WTC11 (cell line): ENCODE measurements at regions not wholly inside any gene's neighbourhood (a gene's known extent, or its start where the extent isn't known, plus 50 kb on each side); places are given as distances from the start of the nearest gene placed in this dataset.

Source experiments
- ATAC-seq: fragments of 200-7000 bp; cut with Tn5 transposase; 2 replicates; pipeline ENCODE4 v1.10.0; 2021; ENCODE audit warnings: mild to moderate bottlenecking, moderate library complexity
- CTCF ChIA-PET: fragments of 300-600 bp; sonication (Branson Sonifier 250); formaldehyde crosslinking; loops from one replicate; lab custom pipeline; 2021; ENCODE audit warnings: antibody characterized with exemption; lab: Charles Lee
- POLR2A ChIA-PET: fragments of 350-600 bp; sonication (Branson Sonifier 250); formaldehyde crosslinking; loops from one replicate; lab custom pipeline; 2021; ENCODE audit warnings: antibody characterized with exemption; lab: Charles Lee
- DNase-seq: peaks from one replicate; pipeline ENCODE4 v3.0.0; 2021; ENCODE audit warnings: low spot score
- H3K27ac Mint-ChIP-seq: 2 replicates; pipeline ENCODE4 v1.8.0; 2021; ENCODE audit warnings: mixed read lengths
- H3K27me3 Mint-ChIP-seq: 2 replicates; pipeline ENCODE4 v1.8.0; 2021; ENCODE audit warnings: low read depth, mild to moderate bottlenecking, moderate library complexity, mixed read lengths
- H3K36me3 Mint-ChIP-seq: 2 replicates; pipeline ENCODE4 v1.8.0; 2021; ENCODE audit warnings: mixed read lengths
- H3K4me1 Mint-ChIP-seq: 2 replicates; pipeline ENCODE4 v1.8.0; 2022; ENCODE audit warnings: mixed read lengths
- H3K4me3 Mint-ChIP-seq: 2 replicates; pipeline ENCODE4 v1.8.0; 2021; ENCODE audit warnings: mild to moderate bottlenecking, moderate library complexity, mixed read lengths
- H3K9me3 Mint-ChIP-seq: 2 replicates; pipeline ENCODE4 v1.8.0; 2021; ENCODE audit warnings: mixed read lengths
- EMX1 ChIP-seq: fragments of 250-450 bp; sonication (Bioruptor Pico); IDR thresholded peaks from 2 replicates; pipeline ENCODE4 v1.8.0; 2021; ENCODE audit warnings: mild to moderate bottlenecking
- GRHL2 ChIP-seq: fragments of 250-450 bp; sonication (Bioruptor Pico); IDR thresholded peaks from 2 replicates; pipeline ENCODE4 v1.8.0; 2022; ENCODE audit warnings: mild to moderate bottlenecking, moderate library complexity; ENCODE audit not compliant: insufficient replicate concordance, severe bottlenecking
- GTF2I ChIP-seq: fragments of 250-450 bp; sonication (Bioruptor Pico); conservative IDR thresholded peaks from 2 replicates; pipeline ENCODE4 v1.4.0; 2021; ENCODE audit warnings: mild to moderate bottlenecking
- IRF2 ChIP-seq: sonication (generic); formaldehyde crosslinking; IDR thresholded peaks from 2 replicates; pipeline ENCODE4 v1.8.0; 2022; ENCODE audit warnings: low read depth, missing genetic modification reagents, borderline replicate concordance
- JAZF1 ChIP-seq: fragments of 250-450 bp; sonication (Bioruptor Pico); IDR thresholded peaks from 2 replicates; pipeline ENCODE4 v1.9.0; 2021; ENCODE audit warnings: moderate library complexity, mild to moderate bottlenecking, inconsistent platforms
- KAT7 ChIP-seq: sonication (generic); formaldehyde crosslinking; IDR thresholded peaks from 2 replicates; pipeline ENCODE4 v1.8.1; 2023; ENCODE audit warnings: missing genetic modification reagents, mild to moderate bottlenecking, borderline replicate concordance
- MYBL2 ChIP-seq: sonication (generic); formaldehyde crosslinking; IDR thresholded peaks from 2 replicates; pipeline ENCODE4 v1.8.1; 2023; ENCODE audit warnings: mild to moderate bottlenecking, moderate library complexity, missing genetic modification reagents
- NFE2L1 ChIP-seq: sonication (generic); formaldehyde crosslinking; IDR thresholded peaks from 2 replicates; pipeline ENCODE4 v1.8.1; 2023; ENCODE audit warnings: missing genetic modification reagents
- NR1H2 ChIP-seq: sonication (generic); formaldehyde crosslinking; IDR thresholded peaks from 2 replicates; pipeline ENCODE4 v1.9.0; 2021; ENCODE audit warnings: mild to moderate bottlenecking, moderate library complexity, missing genetic modification reagents
- SMAD3 ChIP-seq: sonication (generic); formaldehyde crosslinking; IDR thresholded peaks from 2 replicates; pipeline ENCODE4 v1.8.0; 2022; ENCODE audit warnings: missing genetic modification reagents, mild to moderate bottlenecking, borderline replicate concordance
- TEAD1 ChIP-seq: sonication (generic); formaldehyde crosslinking; IDR thresholded peaks from 2 replicates; pipeline ENCODE4 v1.8.0; 2022; ENCODE audit warnings: mild to moderate bottlenecking, missing genetic modification reagents
- ZNF263 ChIP-seq: sonication (generic); formaldehyde crosslinking; IDR thresholded peaks from 2 replicates; pipeline ENCODE4 v1.8.1; 2022; ENCODE audit warnings: low read depth, mild to moderate bottlenecking, moderate library complexity, missing genetic modification reagents
- ZNF396 ChIP-seq: fragments of 250-450 bp; sonication (Bioruptor Pico); IDR thresholded peaks from 2 replicates; pipeline ENCODE4 v1.8.0; 2021; ENCODE audit warnings: mild to moderate bottlenecking, moderate library complexity, borderline replicate concordance
- ZNF416 ChIP-seq: fragments of 250-450 bp; sonication (Bioruptor Pico); IDR thresholded peaks from 2 replicates; pipeline ENCODE4 v1.9.0; 2021; ENCODE audit warnings: mild to moderate bottlenecking, inconsistent platforms
- ZNF671 ChIP-seq: fragments of 250-450 bp; sonication (Bioruptor Pico); IDR thresholded peaks from 2 replicates; pipeline ENCODE4 v1.8.0; 2021; ENCODE audit warnings: mild to moderate bottlenecking
- TF ChIP-seq, protein P1 (sequence below): sonication (generic); formaldehyde crosslinking; IDR thresholded peaks from 2 replicates; pipeline ENCODE4 v1.8.1; 2023; ENCODE audit warnings: mild to moderate bottlenecking, missing genetic modification reagents, moderate library complexity
- TF ChIP-seq, protein P2 (sequence below): sonication (generic); formaldehyde crosslinking; IDR thresholded peaks from 2 replicates; pipeline ENCODE4 v1.8.1; 2022; ENCODE audit warnings: low read depth, missing genetic modification reagents, borderline replicate concordance
- TF ChIP-seq, protein P3 (sequence below): sonication (generic); formaldehyde crosslinking; IDR thresholded peaks from 2 replicates; pipeline ENCODE4 v1.8.1; 2022; ENCODE audit warnings: mild to moderate bottlenecking, missing genetic modification reagents, moderate library complexity, borderline replicate concordance
- TF ChIP-seq, protein P4 (sequence below): fragments of 250-450 bp; sonication (Bioruptor Pico); IDR thresholded peaks from 2 replicates; pipeline ENCODE4 v1.9.0; 2021; ENCODE audit warnings: moderate library complexity, mild to moderate bottlenecking, inconsistent platforms, borderline replicate concordance
- TF ChIP-seq, protein P5 (sequence below): sonication (generic); formaldehyde crosslinking; IDR thresholded peaks from 2 replicates; pipeline ENCODE4 v1.8.1; 2023; ENCODE audit warnings: mild to moderate bottlenecking, missing genetic modification reagents
- TF ChIP-seq, protein P6 (sequence below): sonication (generic); formaldehyde crosslinking; conservative IDR thresholded peaks from 2 replicates; pipeline ENCODE4 v1.8.1; 2022; ENCODE audit warnings: mild to moderate bottlenecking, missing genetic modification reagents
- TF ChIP-seq, protein P7 (sequence below): sonication (generic); formaldehyde crosslinking; IDR thresholded peaks from 2 replicates; pipeline ENCODE4 v1.8.0; 2022; ENCODE audit warnings: mild to moderate bottlenecking, missing genetic modification reagents
- TF ChIP-seq, protein P8 (sequence below): sonication (generic); formaldehyde crosslinking; IDR thresholded peaks from 2 replicates; pipeline ENCODE4 v1.8.0; 2023; ENCODE audit warnings: missing genetic modification reagents
- TF ChIP-seq, protein P9 (sequence below): sonication (generic); formaldehyde crosslinking; IDR thresholded peaks from 2 replicates; pipeline ENCODE4 v1.8.0; 2022; ENCODE audit warnings: mild to moderate bottlenecking, missing genetic modification reagents
- TF ChIP-seq, protein P10 (sequence below): sonication (generic); formaldehyde crosslinking; IDR thresholded peaks from 2 replicates; pipeline ENCODE4 v1.8.1; 2023; ENCODE audit warnings: mild to moderate bottlenecking, missing genetic modification reagents, moderate library complexity
- TF ChIP-seq, protein P11 (sequence below): sonication (generic); formaldehyde crosslinking; IDR thresholded peaks from 2 replicates; pipeline ENCODE4 v1.8.0; 2022; ENCODE audit warnings: mild to moderate bottlenecking, missing genetic modification reagents

DNA sequence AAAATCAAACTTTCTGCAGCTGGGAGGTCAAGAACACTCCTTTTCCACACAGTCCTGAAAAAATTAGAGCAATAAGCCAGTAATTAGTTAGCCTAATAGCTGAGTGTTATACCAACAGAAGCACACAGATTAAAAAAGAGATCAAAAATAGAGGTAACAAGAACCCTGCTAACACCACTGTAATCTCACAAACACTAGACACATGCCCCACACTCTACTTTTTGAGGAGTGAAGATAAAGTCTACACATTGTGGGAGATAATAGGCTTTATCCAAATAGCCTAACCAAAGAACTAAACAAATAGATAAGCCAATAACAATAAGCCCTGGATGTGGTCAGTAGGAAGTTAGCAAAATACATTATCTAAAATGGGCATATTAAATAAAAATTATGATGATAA is 372.7 kb upstream of the ANO5 start (continued):
- TF ChIP-seq, protein P1, sequence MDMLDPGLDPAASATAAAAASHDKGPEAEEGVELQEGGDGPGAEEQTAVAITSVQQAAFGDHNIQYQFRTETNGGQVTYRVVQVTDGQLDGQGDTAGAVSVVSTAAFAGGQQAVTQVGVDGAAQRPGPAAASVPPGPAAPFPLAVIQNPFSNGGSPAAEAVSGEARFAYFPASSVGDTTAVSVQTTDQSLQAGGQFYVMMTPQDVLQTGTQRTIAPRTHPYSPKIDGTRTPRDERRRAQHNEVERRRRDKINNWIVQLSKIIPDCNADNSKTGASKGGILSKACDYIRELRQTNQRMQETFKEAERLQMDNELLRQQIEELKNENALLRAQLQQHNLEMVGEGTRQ (CRISPR knock-in tag) = no peak
- TF ChIP-seq, protein P2, sequence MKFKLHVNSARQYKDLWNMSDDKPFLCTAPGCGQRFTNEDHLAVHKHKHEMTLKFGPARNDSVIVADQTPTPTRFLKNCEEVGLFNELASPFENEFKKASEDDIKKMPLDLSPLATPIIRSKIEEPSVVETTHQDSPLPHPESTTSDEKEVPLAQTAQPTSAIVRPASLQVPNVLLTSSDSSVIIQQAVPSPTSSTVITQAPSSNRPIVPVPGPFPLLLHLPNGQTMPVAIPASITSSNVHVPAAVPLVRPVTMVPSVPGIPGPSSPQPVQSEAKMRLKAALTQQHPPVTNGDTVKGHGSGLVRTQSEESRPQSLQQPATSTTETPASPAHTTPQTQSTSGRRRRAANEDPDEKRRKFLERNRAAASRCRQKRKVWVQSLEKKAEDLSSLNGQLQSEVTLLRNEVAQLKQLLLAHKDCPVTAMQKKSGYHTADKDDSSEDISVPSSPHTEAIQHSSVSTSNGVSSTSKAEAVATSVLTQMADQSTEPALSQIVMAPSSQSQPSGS (CRISPR knock-in tag) = no peak
- TF ChIP-seq, protein P3, sequence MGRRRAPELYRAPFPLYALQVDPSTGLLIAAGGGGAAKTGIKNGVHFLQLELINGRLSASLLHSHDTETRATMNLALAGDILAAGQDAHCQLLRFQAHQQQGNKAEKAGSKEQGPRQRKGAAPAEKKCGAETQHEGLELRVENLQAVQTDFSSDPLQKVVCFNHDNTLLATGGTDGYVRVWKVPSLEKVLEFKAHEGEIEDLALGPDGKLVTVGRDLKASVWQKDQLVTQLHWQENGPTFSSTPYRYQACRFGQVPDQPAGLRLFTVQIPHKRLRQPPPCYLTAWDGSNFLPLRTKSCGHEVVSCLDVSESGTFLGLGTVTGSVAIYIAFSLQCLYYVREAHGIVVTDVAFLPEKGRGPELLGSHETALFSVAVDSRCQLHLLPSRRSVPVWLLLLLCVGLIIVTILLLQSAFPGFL (CRISPR knock-in tag) = no peak
- TF ChIP-seq JAZF1 (CRISPR knock-in tag) (no peak), NR1H2 (CRISPR knock-in tag) (no peak), ZNF396 (CRISPR knock-in tag) (no peak), GTF2I (CRISPR knock-in tag) (no peak), ZNF416 (no peak), EMX1 (CRISPR knock-in tag) (no peak), KAT7 (no peak)
- TF ChIP-seq, protein P4, sequence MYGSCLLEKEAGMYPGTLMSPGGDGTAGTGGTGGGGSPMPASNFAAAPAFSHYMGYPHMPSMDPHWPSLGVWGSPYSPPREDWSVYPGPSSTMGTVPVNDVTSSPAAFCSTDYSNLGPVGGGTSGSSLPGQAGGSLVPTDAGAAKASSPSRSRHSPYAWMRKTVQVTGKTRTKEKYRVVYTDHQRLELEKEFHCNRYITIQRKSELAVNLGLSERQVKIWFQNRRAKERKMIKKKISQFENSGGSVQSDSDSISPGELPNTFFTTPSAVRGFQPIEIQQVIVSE (CRISPR knock-in tag) = no peak
- TF ChIP-seq, protein P5, sequence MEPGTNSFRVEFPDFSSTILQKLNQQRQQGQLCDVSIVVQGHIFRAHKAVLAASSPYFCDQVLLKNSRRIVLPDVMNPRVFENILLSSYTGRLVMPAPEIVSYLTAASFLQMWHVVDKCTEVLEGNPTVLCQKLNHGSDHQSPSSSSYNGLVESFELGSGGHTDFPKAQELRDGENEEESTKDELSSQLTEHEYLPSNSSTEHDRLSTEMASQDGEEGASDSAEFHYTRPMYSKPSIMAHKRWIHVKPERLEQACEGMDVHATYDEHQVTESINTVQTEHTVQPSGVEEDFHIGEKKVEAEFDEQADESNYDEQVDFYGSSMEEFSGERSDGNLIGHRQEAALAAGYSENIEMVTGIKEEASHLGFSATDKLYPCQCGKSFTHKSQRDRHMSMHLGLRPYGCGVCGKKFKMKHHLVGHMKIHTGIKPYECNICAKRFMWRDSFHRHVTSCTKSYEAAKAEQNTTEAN (CRISPR knock-in tag) = no peak
- TF ChIP-seq, protein P6, sequence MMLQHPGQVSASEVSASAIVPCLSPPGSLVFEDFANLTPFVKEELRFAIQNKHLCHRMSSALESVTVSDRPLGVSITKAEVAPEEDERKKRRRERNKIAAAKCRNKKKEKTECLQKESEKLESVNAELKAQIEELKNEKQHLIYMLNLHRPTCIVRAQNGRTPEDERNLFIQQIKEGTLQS = no peak
- TF ChIP-seq, protein P7, sequence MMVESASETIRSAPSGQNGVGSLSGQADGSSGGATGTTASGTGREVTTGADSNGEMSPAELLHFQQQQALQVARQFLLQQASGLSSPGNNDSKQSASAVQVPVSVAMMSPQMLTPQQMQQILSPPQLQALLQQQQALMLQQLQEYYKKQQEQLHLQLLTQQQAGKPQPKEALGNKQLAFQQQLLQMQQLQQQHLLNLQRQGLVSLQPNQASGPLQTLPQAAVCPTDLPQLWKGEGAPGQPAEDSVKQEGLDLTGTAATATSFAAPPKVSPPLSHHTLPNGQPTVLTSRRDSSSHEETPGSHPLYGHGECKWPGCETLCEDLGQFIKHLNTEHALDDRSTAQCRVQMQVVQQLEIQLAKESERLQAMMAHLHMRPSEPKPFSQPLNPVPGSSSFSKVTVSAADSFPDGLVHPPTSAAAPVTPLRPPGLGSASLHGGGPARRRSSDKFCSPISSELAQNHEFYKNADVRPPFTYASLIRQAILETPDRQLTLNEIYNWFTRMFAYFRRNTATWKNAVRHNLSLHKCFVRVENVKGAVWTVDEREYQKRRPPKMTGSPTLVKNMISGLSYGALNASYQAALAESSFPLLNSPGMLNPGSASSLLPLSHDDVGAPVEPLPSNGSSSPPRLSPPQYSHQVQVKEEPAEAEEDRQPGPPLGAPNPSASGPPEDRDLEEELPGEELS (CRISPR knock-in tag) = no peak
- TF ChIP-seq, protein P8, sequence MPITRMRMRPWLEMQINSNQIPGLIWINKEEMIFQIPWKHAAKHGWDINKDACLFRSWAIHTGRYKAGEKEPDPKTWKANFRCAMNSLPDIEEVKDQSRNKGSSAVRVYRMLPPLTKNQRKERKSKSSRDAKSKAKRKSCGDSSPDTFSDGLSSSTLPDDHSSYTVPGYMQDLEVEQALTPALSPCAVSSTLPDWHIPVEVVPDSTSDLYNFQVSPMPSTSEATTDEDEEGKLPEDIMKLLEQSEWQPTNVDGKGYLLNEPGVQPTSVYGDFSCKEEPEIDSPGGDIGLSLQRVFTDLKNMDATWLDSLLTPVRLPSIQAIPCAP (CRISPR knock-in tag) = no peak
- TF ChIP-seq, all 79 proteins: peak for 0

DNA sequence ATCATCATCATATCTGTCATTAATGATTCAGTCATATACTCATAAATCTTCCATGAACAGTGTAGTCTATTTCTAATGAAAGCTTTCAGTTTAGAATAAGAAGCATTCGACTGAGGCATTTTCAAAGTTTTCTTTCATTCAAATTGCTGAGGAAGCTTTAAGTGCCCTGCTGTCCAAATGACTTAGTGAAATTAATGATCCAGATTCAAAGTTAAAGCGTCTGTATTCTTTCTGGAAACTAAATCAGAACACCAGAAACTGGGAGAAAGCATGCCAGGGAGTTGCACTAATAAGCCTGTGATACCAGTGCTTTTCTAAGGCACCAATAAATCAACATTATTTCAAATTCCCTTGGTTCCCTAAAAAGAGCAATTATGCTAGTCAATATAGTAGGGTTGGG is 367.8 kb upstream of the ANO5 start:
- no peak overlapping the region for H3K27ac Mint-ChIP-seq
- POLR2A ChIA-PET = no interaction called here
- ATAC-seq (no peak), DNase-seq (no peak)
- no peaks in the 10 kb centered on the region for H3K4me1 Mint-ChIP-seq
- no peaks in the 10 kb centered on the region for H3K9me3 Mint-ChIP-seq
- CTCF ChIA-PET = no interaction called here
- H3K27me3 Mint-ChIP-seq = no peaks in the 10 kb centered on the region
- H3K4me3 Mint-ChIP-seq = no peak overlapping the region
- no peaks in the 10 kb centered on the region for H3K36me3 Mint-ChIP-seq
- TF ChIP-seq TEAD1 = no peak
- TF ChIP-seq SMAD3 (CRISPR knock-in tag) = no peak
- TF ChIP-seq, protein P9, sequence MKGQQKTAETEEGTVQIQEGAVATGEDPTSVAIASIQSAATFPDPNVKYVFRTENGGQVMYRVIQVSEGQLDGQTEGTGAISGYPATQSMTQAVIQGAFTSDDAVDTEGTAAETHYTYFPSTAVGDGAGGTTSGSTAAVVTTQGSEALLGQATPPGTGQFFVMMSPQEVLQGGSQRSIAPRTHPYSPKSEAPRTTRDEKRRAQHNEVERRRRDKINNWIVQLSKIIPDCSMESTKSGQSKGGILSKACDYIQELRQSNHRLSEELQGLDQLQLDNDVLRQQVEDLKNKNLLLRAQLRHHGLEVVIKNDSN = no peak
- TF ChIP-seq NFE2L1 (CRISPR knock-in tag) = no peak
- no peak for TF ChIP-seq MYBL2
- no peak for TF ChIP-seq IRF2 (CRISPR knock-in tag)
- TF ChIP-seq ZNF671 (CRISPR knock-in tag) = no peak
- TF ChIP-seq, protein P6 = no peak
- TF ChIP-seq, protein P10, sequence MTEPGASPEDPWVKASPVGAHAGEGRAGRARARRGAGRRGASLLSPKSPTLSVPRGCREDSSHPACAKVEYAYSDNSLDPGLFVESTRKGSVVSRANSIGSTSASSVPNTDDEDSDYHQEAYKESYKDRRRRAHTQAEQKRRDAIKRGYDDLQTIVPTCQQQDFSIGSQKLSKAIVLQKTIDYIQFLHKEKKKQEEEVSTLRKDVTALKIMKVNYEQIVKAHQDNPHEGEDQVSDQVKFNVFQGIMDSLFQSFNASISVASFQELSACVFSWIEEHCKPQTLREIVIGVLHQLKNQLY (CRISPR knock-in tag) = no peak
- TF ChIP-seq ZNF263 (CRISPR knock-in tag) = no peak
- TF ChIP-seq, protein P11, sequence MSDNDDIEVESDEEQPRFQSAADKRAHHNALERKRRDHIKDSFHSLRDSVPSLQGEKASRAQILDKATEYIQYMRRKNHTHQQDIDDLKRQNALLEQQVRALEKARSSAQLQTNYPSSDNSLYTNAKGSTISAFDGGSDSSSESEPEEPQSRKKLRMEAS = no peak
- TF ChIP-seq, protein P4 (CRISPR knock-in tag) = no peak
- no peak for TF ChIP-seq GRHL2
